Prostate gland (tissue), 2 donors: ENCODE measurements at regions not wholly inside any gene's neighbourhood (a gene's known extent, or its start where the extent isn't known, plus 50 kb on each side); places are given as distances from the start of the nearest gene placed in this dataset.

Experiments used
- DNase-seq: peaks from one replicate; pipeline ENCODE4 v3.0.0-alpha.2; 2019; ENCODE audit warnings: low spot score
- H3K27ac ChIP-seq, 2 donors: fragments of 200-600 bp; sonication (generic); 2 replicates each; pipeline ENCODE4 v1.5.1; 2017 to 2019
- H3K27me3 ChIP-seq: fragments of 200-600 bp; sonication (generic); replicated peaks from 2 replicates; pipeline ENCODE4 v1.5.1; 2019; ENCODE audit not compliant: insufficient read depth
- H3K36me3 ChIP-seq, 2 donors: fragments of 200-600 bp; sonication (generic); 1 replicate in 1 of 2; 2 replicates in 1 of 2; pipeline versions ENCODE4 v1.5.1 to v1.8.1; 2017 to 2019
- H3K4me1 ChIP-seq: fragments of 200-600 bp; sonication (generic); replicated peaks from 2 replicates; pipeline ENCODE4 v1.5.1; 2019
- H3K4me3 ChIP-seq, 2 donors: fragments of 200-600 bp; sonication (generic); 2 replicates each; pipeline ENCODE4 v1.5.1; 2017 to 2019
- H3K9me3 ChIP-seq: fragments of 200-600 bp; sonication (generic); 2 replicates; pipeline ENCODE4 v1.5.1; 2017
- POLR2A ChIP-seq: fragments of 450-650 bp; IDR thresholded peaks from one replicate; pipeline ENCODE4 v1.6.1; 2016; ENCODE audit warnings: antibody characterized with exemption, mild to moderate bottlenecking
- POLR2AphosphoS5 ChIP-seq: sonication (generic); formaldehyde crosslinking; IDR thresholded peaks from one replicate; pipeline ENCODE4 v1.6.1; 2017; ENCODE audit warnings: antibody characterized with exemption
- WGBS: methylation state at CpG from one replicate; pipeline ENCODE4 v1.1.5; 2018; 5-methylcytosine and 5-hydroxymethylcytosine counted together
- intact Hi-C: fragments of 100-400 bp; cut with DNase I; formaldehyde crosslinking; loops from one replicate; pipeline ENCODE4 v1.14.2; 2022
- TF ChIP-seq, protein P1 (sequence below), 4 experiments: fragments of 200-600 bp in 2 of 4; fragments of 450-650 bp in 2 of 4; sonication (generic) in 2 of 4; IDR thresholded peaks; 1 replicate in 3 of 4; 2 replicates in 1 of 4; pipeline ENCODE4 v1.5.1; 2016 to 2019; ENCODE audit warnings: antibody characterized with exemption in 4 of 4, mild to moderate bottlenecking in 2 of 4, moderate library complexity in 2 of 4

DNA sequence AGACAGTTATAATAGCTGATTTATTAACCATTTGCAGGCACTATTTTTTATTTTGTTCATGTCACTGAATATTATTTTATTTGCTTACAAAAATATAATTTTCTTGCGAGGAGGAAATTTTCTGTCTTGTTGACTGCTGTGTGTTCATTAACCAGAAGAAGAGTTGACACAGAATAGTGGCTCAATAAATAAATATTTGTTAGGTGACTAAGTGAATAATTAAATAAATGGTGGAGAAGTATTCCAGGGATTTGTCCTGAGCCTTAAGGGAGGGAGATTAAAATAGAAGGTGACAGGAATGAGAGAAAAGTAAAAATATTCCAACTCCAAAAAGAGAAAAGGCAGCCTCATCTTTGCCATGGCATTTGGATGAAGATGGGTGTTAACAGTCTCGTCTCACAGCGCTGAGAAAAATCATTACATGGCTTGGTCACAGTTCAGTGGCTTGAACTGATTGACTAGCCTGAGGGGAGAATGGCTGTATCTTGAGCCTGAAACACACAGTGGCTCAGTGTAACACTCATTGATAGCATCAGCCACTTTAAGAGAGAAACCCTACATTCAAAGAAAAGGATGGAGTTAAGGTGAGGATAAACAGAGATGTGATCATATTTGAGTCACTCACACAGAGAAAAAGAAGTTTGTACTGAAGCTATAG lies 449.9 kb upstream of the NAALADL2 start:
- H3K4me3 ChIP-seq = no peak overlapping the region
- no peaks in the 10 kb centered on the region for H3K36me3 ChIP-seq
- WGBS = 72% methylated on average over 3 of the region's 3 CpGs
- no peaks in the 10 kb centered on the region for H3K4me1 ChIP-seq
- H3K27ac ChIP-seq = no peak overlapping the region
- intact Hi-C loops = no loop called here
- H3K9me3 ChIP-seq = no peaks in the 10 kb centered on the region
- H3K27me3 ChIP-seq = no peaks in the 10 kb centered on the region
- no peak for TF ChIP-seq POLR2A
- TF ChIP-seq POLR2AphosphoS5 = no peak
- TF ChIP-seq, protein P1, sequence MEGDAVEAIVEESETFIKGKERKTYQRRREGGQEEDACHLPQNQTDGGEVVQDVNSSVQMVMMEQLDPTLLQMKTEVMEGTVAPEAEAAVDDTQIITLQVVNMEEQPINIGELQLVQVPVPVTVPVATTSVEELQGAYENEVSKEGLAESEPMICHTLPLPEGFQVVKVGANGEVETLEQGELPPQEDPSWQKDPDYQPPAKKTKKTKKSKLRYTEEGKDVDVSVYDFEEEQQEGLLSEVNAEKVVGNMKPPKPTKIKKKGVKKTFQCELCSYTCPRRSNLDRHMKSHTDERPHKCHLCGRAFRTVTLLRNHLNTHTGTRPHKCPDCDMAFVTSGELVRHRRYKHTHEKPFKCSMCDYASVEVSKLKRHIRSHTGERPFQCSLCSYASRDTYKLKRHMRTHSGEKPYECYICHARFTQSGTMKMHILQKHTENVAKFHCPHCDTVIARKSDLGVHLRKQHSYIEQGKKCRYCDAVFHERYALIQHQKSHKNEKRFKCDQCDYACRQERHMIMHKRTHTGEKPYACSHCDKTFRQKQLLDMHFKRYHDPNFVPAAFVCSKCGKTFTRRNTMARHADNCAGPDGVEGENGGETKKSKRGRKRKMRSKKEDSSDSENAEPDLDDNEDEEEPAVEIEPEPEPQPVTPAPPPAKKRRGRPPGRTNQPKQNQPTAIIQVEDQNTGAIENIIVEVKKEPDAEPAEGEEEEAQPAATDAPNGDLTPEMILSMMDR (IDR thresholded peaks at IDR 0.05) = no peak
- no peak for DNase-seq

DNA sequence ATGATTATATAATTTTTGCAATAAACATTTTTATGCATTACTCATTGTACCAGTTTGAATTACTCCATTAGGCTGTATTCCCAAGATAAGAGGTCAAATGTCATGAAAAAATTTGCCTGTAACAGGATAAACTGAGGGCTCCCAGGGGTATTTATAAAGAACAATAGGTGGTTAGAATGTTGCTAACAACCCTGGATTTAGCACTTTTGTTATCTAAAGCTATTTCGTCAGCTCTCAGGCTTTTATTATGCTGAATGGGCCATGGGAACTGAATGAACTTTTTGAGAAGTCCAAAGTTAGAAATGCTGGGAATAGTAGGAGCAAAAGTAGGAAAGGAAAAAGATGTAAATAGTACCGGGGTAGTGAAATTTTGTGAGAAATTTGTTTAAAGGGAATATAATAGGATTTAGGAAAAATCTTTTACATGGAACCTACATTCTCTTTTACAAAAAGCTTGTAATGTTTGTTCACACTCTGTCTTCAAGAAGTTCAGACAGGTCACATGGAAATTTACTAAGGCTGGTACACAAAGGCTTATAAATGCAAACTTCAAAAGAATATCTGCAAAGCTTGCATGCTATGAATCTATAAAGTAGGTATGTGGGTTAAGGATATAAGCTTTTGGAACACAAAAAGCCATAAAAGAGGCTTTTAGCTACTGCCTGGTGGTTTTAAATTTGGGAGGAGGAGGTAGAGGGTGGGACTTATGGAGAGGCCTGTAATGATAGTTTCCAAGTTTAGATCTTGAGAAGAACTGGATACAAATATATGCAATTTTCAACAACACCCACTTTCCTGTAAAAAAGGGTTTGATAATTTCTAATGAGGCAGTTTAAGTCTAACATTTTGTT lies 445.8 kb upstream of the NAALADL2 start:
- 44% methylated on average over 2 of the region's 2 CpGs for WGBS

DNA sequence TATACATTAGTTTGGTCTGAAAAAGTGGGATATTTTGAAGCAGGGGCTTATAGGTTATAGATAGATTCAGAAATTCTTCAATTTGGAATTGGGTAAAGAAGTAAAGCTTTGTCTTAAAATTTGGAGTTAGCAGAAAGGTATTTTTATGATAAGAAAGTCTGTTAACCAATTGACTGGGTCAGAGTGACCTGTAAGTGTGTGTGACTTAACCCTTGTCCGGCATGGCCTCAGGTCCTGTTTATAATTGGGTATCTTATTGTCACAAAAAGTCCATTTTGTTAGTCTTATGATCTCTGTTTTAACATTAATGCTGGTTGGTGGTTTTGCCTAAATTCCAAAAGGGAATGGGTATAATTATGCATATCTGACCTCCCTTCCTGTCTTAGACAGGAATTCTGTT lies 444.2 kb upstream of the NAALADL2 start:
- 92% methylated on average over 1 of the region's 1 CpG for WGBS
- no peak for TF ChIP-seq POLR2AphosphoS5
- TF ChIP-seq, protein P1 (IDR thresholded peaks at IDR 0.05) = no peak
- no peak for TF ChIP-seq POLR2A
- Histone ChIP-seq H3K9me3 (no peaks in the 10 kb centered on the region), H3K4me1 (no peaks in the 10 kb centered on the region), H3K36me3 (no peaks in the 10 kb centered on the region), H3K4me3 (no peak overlapping the region), H3K27me3 (no peaks in the 10 kb centered on the region), H3K27ac (no peak overlapping the region)
- no peak for DNase-seq
- intact Hi-C loops = no loop called here

More for the DNA sequence above, 445.8 kb upstream of the NAALADL2 start:
- H3K27ac ChIP-seq = no peak overlapping the region
- TF ChIP-seq POLR2AphosphoS5 (no peak), POLR2A (no peak)
- TF ChIP-seq, protein P1 (IDR thresholded peaks at IDR 0.05) = no peak
- no peaks in the 10 kb centered on the region for H3K9me3 ChIP-seq
- H3K36me3 ChIP-seq = no peaks in the 10 kb centered on the region
- H3K4me3 ChIP-seq = no peak overlapping the region
- no peaks in the 10 kb centered on the region for H3K4me1 ChIP-seq
- H3K27me3 ChIP-seq = no peaks in the 10 kb centered on the region
- intact Hi-C loops = no loop called here
- no peak for DNase-seq

DNA sequence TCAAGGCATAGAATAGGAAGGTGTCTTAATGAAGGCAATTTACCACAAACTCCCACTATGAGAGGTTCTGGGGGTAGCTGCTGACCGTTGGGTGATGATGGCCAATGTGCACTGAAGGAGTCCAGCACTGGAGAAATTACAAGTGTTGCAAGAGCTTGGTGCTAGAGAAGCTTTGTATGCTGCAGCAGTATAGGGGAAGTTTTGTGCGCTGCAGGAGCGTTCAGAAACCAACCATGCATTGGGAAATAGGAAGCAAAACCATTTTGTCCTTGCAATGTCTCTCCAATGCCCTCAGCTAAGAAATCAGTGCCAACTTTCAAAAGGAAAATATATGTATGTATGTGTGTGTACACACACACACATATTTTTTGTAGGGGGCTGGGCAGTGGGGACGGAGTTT lies 441.6 kb upstream of the NAALADL2 start:
- H3K36me3 ChIP-seq = no peaks in the 10 kb centered on the region
- no peak overlapping the region for H3K27ac ChIP-seq
- H3K27me3 ChIP-seq = no peaks in the 10 kb centered on the region
- no peaks in the 10 kb centered on the region for H3K4me1 ChIP-seq
- TF ChIP-seq, protein P1 (IDR thresholded peaks at IDR 0.05) = no peak
- no peak for TF ChIP-seq POLR2AphosphoS5
- H3K4me3 ChIP-seq = no peak overlapping the region
- intact Hi-C loops = no loop called here
- 97% methylated on average over 4 of the region's 4 CpGs for WGBS
- H3K9me3 ChIP-seq = no peaks in the 10 kb centered on the region
- no peak for DNase-seq

DNA sequence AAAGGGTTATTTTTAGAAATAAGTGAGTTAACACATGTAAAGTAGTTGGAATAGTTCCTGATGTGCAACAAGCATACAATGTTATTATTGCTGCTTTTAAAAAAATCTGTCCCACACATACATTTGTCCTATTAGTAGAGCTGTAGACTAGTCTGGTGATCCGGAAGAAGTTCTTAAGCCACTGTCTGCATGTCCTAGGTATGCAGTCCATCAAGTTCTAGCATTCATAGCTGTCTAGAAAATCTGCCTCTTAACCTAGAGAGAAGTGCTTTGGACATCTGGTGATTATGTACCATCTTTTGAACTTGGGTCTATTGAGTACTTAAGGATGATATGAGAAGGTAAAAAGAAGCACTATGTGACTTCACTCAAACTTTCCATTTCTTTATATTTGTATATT lies 439.9 kb upstream of the NAALADL2 start:
- intact Hi-C loops = no loop called here
- WGBS = 100% methylated on average over 1 of the region's 1 CpG

More for the DNA sequence above, 439.9 kb upstream of the NAALADL2 start:
- no peak for DNase-seq
- H3K27me3 ChIP-seq = no peaks in the 10 kb centered on the region
- TF ChIP-seq POLR2AphosphoS5 (no peak), POLR2A (no peak)
- TF ChIP-seq, protein P1 (IDR thresholded peaks at IDR 0.05) = no peak
- no peaks in the 10 kb centered on the region for H3K9me3 ChIP-seq
- no peaks in the 10 kb centered on the region for H3K36me3 ChIP-seq
- no peak overlapping the region for H3K4me3 ChIP-seq
- no peaks in the 10 kb centered on the region for H3K4me1 ChIP-seq
- no peak overlapping the region for H3K27ac ChIP-seq
